H1 (cell line): ENCODE measurements at regions not wholly inside any gene's neighbourhood (a gene's known extent, or its start where the extent isn't known, plus 50 kb on each side); places are given as distances from the start of the nearest gene placed in this dataset.

Experiments
- SRF ChIP-seq: IDR thresholded peaks from 2 replicates; pipeline ENCODE4 v1.6.1; 2011; ENCODE audit warnings: mild to moderate bottlenecking, low read depth, low read length, moderate library complexity
- TF ChIP-seq, protein P1 (sequence below): IDR thresholded peaks from 2 replicates; pipeline ENCODE4 v1.6.1; 2012; ENCODE audit warnings: inconsistent platforms
- TF ChIP-seq, protein P2 (sequence below), 3 experiments: IDR thresholded peaks; 1 replicate in 2 of 3; 2 replicates in 1 of 3; pipeline versions ENCODE4 v1.5.1 to v1.6.1; 2011; ENCODE audit warnings: low read length in 3 of 3, mild to moderate bottlenecking in 3 of 3, inconsistent platforms in 2 of 3, low read depth in 1 of 3, moderate library complexity in 1 of 3; ENCODE audit not compliant: insufficient read depth in 1 of 3; ENCODE audit errors: control extremely low read depth in 1 of 3

DNA sequence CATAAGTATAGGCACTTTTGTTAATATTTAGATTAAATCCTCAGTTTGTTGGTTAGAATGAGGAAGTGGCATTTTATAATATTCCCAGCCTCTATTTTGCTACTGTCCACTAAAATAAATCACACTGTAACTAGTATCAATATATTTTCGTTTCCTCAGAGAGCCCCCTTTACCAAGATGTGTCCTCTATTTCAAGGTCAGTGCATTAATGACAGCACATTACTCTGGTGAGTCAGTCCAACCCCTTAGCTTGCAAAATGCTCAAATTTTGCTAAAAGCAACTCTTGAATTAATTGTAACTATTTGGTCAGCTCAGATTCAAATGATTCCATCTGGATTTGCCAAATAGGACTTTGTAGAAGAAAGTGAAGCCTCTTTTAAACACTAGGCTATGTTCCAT, 199.3 kb downstream of the PDHA2 start:
- TF ChIP-seq, protein P1, sequence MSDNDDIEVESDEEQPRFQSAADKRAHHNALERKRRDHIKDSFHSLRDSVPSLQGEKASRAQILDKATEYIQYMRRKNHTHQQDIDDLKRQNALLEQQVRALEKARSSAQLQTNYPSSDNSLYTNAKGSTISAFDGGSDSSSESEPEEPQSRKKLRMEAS, result no peak
- TF ChIP-seq, protein P2, sequence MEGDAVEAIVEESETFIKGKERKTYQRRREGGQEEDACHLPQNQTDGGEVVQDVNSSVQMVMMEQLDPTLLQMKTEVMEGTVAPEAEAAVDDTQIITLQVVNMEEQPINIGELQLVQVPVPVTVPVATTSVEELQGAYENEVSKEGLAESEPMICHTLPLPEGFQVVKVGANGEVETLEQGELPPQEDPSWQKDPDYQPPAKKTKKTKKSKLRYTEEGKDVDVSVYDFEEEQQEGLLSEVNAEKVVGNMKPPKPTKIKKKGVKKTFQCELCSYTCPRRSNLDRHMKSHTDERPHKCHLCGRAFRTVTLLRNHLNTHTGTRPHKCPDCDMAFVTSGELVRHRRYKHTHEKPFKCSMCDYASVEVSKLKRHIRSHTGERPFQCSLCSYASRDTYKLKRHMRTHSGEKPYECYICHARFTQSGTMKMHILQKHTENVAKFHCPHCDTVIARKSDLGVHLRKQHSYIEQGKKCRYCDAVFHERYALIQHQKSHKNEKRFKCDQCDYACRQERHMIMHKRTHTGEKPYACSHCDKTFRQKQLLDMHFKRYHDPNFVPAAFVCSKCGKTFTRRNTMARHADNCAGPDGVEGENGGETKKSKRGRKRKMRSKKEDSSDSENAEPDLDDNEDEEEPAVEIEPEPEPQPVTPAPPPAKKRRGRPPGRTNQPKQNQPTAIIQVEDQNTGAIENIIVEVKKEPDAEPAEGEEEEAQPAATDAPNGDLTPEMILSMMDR (IDR thresholded peaks at IDR 0.05; ENCODE audit: control extremely low read depth in 1 of 3, insufficient read depth in 1 of 3, low read depth in 1 of 3, low read length in 3 of 3), result no peak
- TF ChIP-seq SRF, result no peak
